ENCODE measurements at regions not wholly inside any gene's neighbourhood (a gene's known extent, or its start where the extent isn't known, plus 50 kb on each side); places are given as distances from the start of the nearest gene placed in this dataset.

- H3F3A ChIP-seq (ENCODE audit: insufficient read depth) = no peaks in the 10 kb centered on the region
- H3K4me2 ChIP-seq (ENCODE audit: low read depth, low read length, poor library complexity, severe bottlenecking) = no peak overlapping the region
- no peak overlapping the region for H3K9ac ChIP-seq (ENCODE audit: low read length)
- TF ChIP-seq EZH2phosphoT487 (conservative IDR thresholded peaks at IDR 0.05; ENCODE audit: low read length) (no peak), CTCF (IDR thresholded peaks at IDR 0.05; ENCODE audit: insufficient read depth, low read length, poor library complexity, severe bottlenecking) (no peak)
- no peaks in the 10 kb centered on the region for H3K9me2 ChIP-seq (replicated peaks; ENCODE audit: insufficient read depth, low read length)
- H3K79me2 ChIP-seq (ENCODE audit: insufficient read depth, low read length) = no peaks in the 10 kb centered on the region
- no peak overlapping the region for H3K4me3 ChIP-seq (ENCODE audit: insufficient read depth, low read length, poor library complexity, severe bottlenecking)
- no peaks in the 10 kb centered on the region for H4K20me1 ChIP-seq (ENCODE audit: low read depth, low read length)
- H2AFZ ChIP-seq (ENCODE audit: low read depth, low read length, severe bottlenecking) = no peak overlapping the region
- H3K27me3 ChIP-seq (ENCODE audit: low read length) = no peaks in the 10 kb centered on the region
- H3K36me3 ChIP-seq (ENCODE audit: low read length) = no peaks in the 10 kb centered on the region
- H3K9me3 ChIP-seq (ENCODE audit: insufficient read depth, low read length) = no peaks in the 10 kb centered on the region
- no peak overlapping the region for H3K27ac ChIP-seq (ENCODE audit: low read depth, low read length)
These were observed 679.3 kb upstream of the CELF2 start for GRCh38 chr10:10338339-10338738.

- no peaks in the 10 kb centered on the region for H3K27me3 ChIP-seq (ENCODE audit: low read length)
- H3K79me2 ChIP-seq (ENCODE audit: insufficient read depth, low read length) = no peaks in the 10 kb centered on the region
- no peaks in the 10 kb centered on the region for H3K36me3 ChIP-seq (ENCODE audit: low read length)
- H3K9ac ChIP-seq (ENCODE audit: low read length) = no peak overlapping the region
- H3K27ac ChIP-seq (ENCODE audit: low read depth, low read length) = no peak overlapping the region
- no peak overlapping the region for H3K4me2 ChIP-seq (ENCODE audit: low read depth, low read length, poor library complexity, severe bottlenecking)
- H4K20me1 ChIP-seq (ENCODE audit: low read depth, low read length) = no peaks in the 10 kb centered on the region
- H2AFZ ChIP-seq (ENCODE audit: low read depth, low read length, severe bottlenecking) = no peak overlapping the region
- H3K9me3 ChIP-seq (ENCODE audit: insufficient read depth, low read length) = no peaks in the 10 kb centered on the region
- TF ChIP-seq EZH2phosphoT487 (conservative IDR thresholded peaks at IDR 0.05; ENCODE audit: low read length) (no peak), CTCF (IDR thresholded peaks at IDR 0.05; ENCODE audit: insufficient read depth, low read length, poor library complexity, severe bottlenecking) (no peak)
- H3K4me3 ChIP-seq (ENCODE audit: insufficient read depth, low read length, poor library complexity, severe bottlenecking) = no peak overlapping the region
- no peaks in the 10 kb centered on the region for H3K9me2 ChIP-seq (replicated peaks; ENCODE audit: insufficient read depth, low read length)
- H3F3A ChIP-seq (ENCODE audit: insufficient read depth) = no peaks in the 10 kb centered on the region
These were observed 671.1 kb upstream of the CELF2 start for GRCh38 chr10:10346390-10347150.

GRCh38 chr10:10350050-10350449 lies 667.6 kb upstream of the CELF2 start:
- H3K9me3 ChIP-seq (ENCODE audit: insufficient read depth, low read length) = no peaks in the 10 kb centered on the region
- no peaks in the 10 kb centered on the region for H3K9me2 ChIP-seq (replicated peaks; ENCODE audit: insufficient read depth, low read length)
- H3F3A ChIP-seq (ENCODE audit: insufficient read depth) = no peaks in the 10 kb centered on the region
- TF ChIP-seq CTCF (IDR thresholded peaks at IDR 0.05; ENCODE audit: insufficient read depth, low read length, poor library complexity, severe bottlenecking) (no peak), EZH2phosphoT487 (conservative IDR thresholded peaks at IDR 0.05; ENCODE audit: low read length) (no peak)
- no peak overlapping the region for H3K4me2 ChIP-seq (ENCODE audit: low read depth, low read length, poor library complexity, severe bottlenecking)
- no peaks in the 10 kb centered on the region for H3K27me3 ChIP-seq (ENCODE audit: low read length)
- H3K36me3 ChIP-seq (ENCODE audit: low read length) = no peaks in the 10 kb centered on the region
- H4K20me1 ChIP-seq (ENCODE audit: low read depth, low read length) = no peaks in the 10 kb centered on the region
- H3K79me2 ChIP-seq (ENCODE audit: insufficient read depth, low read length) = no peaks in the 10 kb centered on the region
- no peak overlapping the region for H3K9ac ChIP-seq (ENCODE audit: low read length)
- no peak overlapping the region for H3K4me3 ChIP-seq (ENCODE audit: insufficient read depth, low read length, poor library complexity, severe bottlenecking)
- no peak overlapping the region for H2AFZ ChIP-seq (ENCODE audit: low read depth, low read length, severe bottlenecking)
- H3K27ac ChIP-seq (ENCODE audit: low read depth, low read length) = no peak overlapping the region
